B cell (primary cell): ENCODE measurements at regions not wholly inside any gene's neighbourhood (a gene's known extent, or its start where the extent isn't known, plus 50 kb on each side); places are given as distances from the start of the nearest gene placed in this dataset.
A peak's percentile ranks its signal among the peaks of the same experiment; 100 is the strongest.

Source experiments
- ATAC-seq: fragments of 200-7000 bp; cut with Tn5 transposase; one replicate; pipeline ENCODE4 v1.10.0; 2021; ENCODE audit warnings: low read depth, mild to moderate bottlenecking, moderate number of reproducible peaks, moderate library complexity
- CTCF ChIA-PET: fragments of 350-600 bp; sonication (Branson Sonifier 250); formaldehyde crosslinking; loops from one replicate; lab custom pipeline; 2021; ENCODE audit warnings: antibody characterized with exemption, inconsistent platforms; lab: Charles Lee
- POLR2A ChIA-PET: fragments of 350-600 bp; sonication (Branson Sonifier 250); formaldehyde crosslinking; loops from one replicate; lab custom pipeline; 2021; ENCODE audit warnings: antibody characterized with exemption; lab: Charles Lee
- DNase-seq: peaks from one replicate; pipeline ENCODE4 v3.0.0; 2013
- H2AFZ ChIP-seq: 2 replicates; pipeline ENCODE4 v1.6.1; 2012; ENCODE audit warnings: mild to moderate bottlenecking, low read depth, low read length; ENCODE audit not compliant: insufficient read depth, poor library complexity, severe bottlenecking
- H3K27ac ChIP-seq, 2 donors: 1 replicate in 1 of 2; 2 replicates in 1 of 2; pipeline ENCODE4 v1.5.1; 2012 to 2013; ENCODE audit warnings: low read length in 2 of 2, mild to moderate bottlenecking in 2 of 2, moderate library complexity in 1 of 2
- H3K27me3 ChIP-seq, 4 experiments: fragments of 200-600 bp in 1 of 4; sonication (generic) in 1 of 4; replicated peaks in 1 of 4; 1 replicate in 2 of 4; 2 replicates in 2 of 4; pipeline versions ENCODE4 v1.6.1 to v1.7.0; 2013 to 2016; ENCODE audit warnings: low read length in 3 of 4, mild to moderate bottlenecking in 2 of 4, mixed read lengths in 1 of 4, moderate library complexity in 1 of 4; ENCODE audit not compliant: insufficient read depth in 4 of 4, control insufficient read depth in 3 of 4; ENCODE audit errors: control extremely low read depth in 1 of 4
- H3K36me3 ChIP-seq, 2 experiments: replicated peaks in 1 of 2; 1 replicate in 1 of 2; 2 replicates in 1 of 2; pipeline versions ENCODE4 v1.6.1 to v1.7.1; 2013; ENCODE audit warnings: low read length in 1 of 2; ENCODE audit not compliant: insufficient read depth in 2 of 2, control insufficient read depth in 1 of 2; ENCODE audit errors: control extremely low read depth in 1 of 2, extremely low read depth in 1 of 2
- H3K4me1 ChIP-seq, 2 donors: fragments of 200-600 bp in 1 of 2; sonication (generic) in 1 of 2; 1 replicate in 1 of 2; 2 replicates in 1 of 2; pipeline versions ENCODE4 v1.5.1 to v1.6.1; 2013 to 2017; ENCODE audit warnings: low read length in 2 of 2; ENCODE audit not compliant: control insufficient read depth in 2 of 2, insufficient read depth in 2 of 2
- H3K4me2 ChIP-seq: replicated peaks from 2 replicates; pipeline ENCODE3; 2012; ENCODE audit warnings: mild to moderate bottlenecking, low read depth, low read length; ENCODE audit not compliant: poor library complexity, severe bottlenecking
- H3K4me3 ChIP-seq, 5 experiments: fragments of 200-600 bp in 1 of 5; sonication (generic) in 1 of 5; 1 replicate in 3 of 5; 2 replicates in 2 of 5; pipeline versions ENCODE4 v1.5.1 to v1.7.0; 2011 to 2016; ENCODE audit warnings: low read length in 4 of 5, mild to moderate bottlenecking in 4 of 5, low read depth in 2 of 5, control low read depth in 1 of 5, moderate library complexity in 1 of 5; ENCODE audit not compliant: insufficient read depth in 1 of 5; ENCODE audit errors: control extremely low read depth in 1 of 5, extremely low read depth in 1 of 5
- H3K79me2 ChIP-seq: fragments of 200-600 bp; sonication (generic); one replicate; pipeline ENCODE4 v1.6.0; 2016; ENCODE audit warnings: low read length; ENCODE audit not compliant: control insufficient read depth, insufficient read depth
- H3K9ac ChIP-seq: fragments of 200-600 bp; sonication (generic); 2 replicates; pipeline ENCODE4 v1.6.1; 2017; ENCODE audit warnings: mild to moderate bottlenecking, low read length, moderate library complexity
- H3K9me3 ChIP-seq, 3 donors: one replicate each; pipeline versions ENCODE4 v1.6.1 to v1.7.1; 2013; ENCODE audit warnings: low read length in 2 of 3; ENCODE audit not compliant: control insufficient read depth in 2 of 3, insufficient read depth in 1 of 3; ENCODE audit errors: control extremely low read depth in 1 of 3
- H4K20me1 ChIP-seq: 2 replicates; pipeline ENCODE4 v1.6.0; 2012; ENCODE audit warnings: mild to moderate bottlenecking, low read length; ENCODE audit not compliant: insufficient read depth, control insufficient read depth, poor library complexity, severe bottlenecking
- H3K27ac Mint-ChIP-seq: one replicate; pipeline ENCODE4 v1.8.0; 2021; ENCODE audit warnings: mixed read lengths
- H3K27me3 Mint-ChIP-seq: one replicate; pipeline ENCODE4 v1.8.0; 2021; ENCODE audit warnings: mixed read lengths
- H3K4me1 Mint-ChIP-seq: one replicate; pipeline ENCODE4 v1.8.0; 2021; ENCODE audit warnings: mixed read lengths
- H3K4me3 Mint-ChIP-seq: one replicate; pipeline ENCODE4 v1.8.0; 2021; ENCODE audit warnings: mixed read lengths
- H3K9me3 Mint-ChIP-seq: one replicate; pipeline ENCODE4 v1.8.0; 2022; ENCODE audit warnings: mixed read lengths; ENCODE audit not compliant: insufficient read depth
- CTCF ChIP-seq: fragments of 200-600 bp; IDR thresholded peaks from one replicate; pipeline ENCODE4 v1.8.0; 2022; ENCODE audit warnings: antibody characterized with exemption, mild to moderate bottlenecking
- EZH2 ChIP-seq: IDR thresholded peaks from 2 replicates; pipeline ENCODE4 v1.6.1; 2012; ENCODE audit warnings: borderline replicate concordance, low read depth, mild to moderate bottlenecking, moderate library complexity, low read length; ENCODE audit not compliant: insufficient read depth, poor library complexity, severe bottlenecking
- WGBS: methylation state at CpG from one replicate; pipeline ENCODE4 v1.1.5; 2013; ENCODE audit warnings: missing lambda C conversion rate; ENCODE audit not compliant: insufficient coverage; 5-methylcytosine and 5-hydroxymethylcytosine counted together
- intact Hi-C: fragments of 100-400 bp; cut with micrococcal nuclease; formaldehyde crosslinking; loops from one replicate; pipeline ENCODE4 v1.10.0; 2022

GRCh38 chr2:224640679-224641078, 55.5 kb upstream of the CUL3 start:
- H3K9me3 Mint-ChIP-seq, result no peaks in the 10 kb centered on the region
- no peak overlapping the region for H3K4me3 Mint-ChIP-seq
- Histone ChIP-seq H3K4me3 (no peak overlapping the region), H3K4me1 (peaks cover 14 to 25% of the 10 kb centered on the region in 2 donors), H3K9ac (no peak overlapping the region), H3K27me3 (no peaks in the 10 kb centered on the region), H4K20me1 (no peaks in the 10 kb centered on the region), H3K27ac (no peak overlapping the region), H2AFZ (no peak overlapping the region), H3K9me3 (peaks cover 0 to 11% (median 0%) of the 10 kb centered on the region in 3 donors), H3K36me3 (no peaks in the 10 kb centered on the region), H3K4me2 (no peak overlapping the region), H3K79me2 (no peaks in the 10 kb centered on the region)
- TF ChIP-seq CTCF (no peak), EZH2 (no peak)
- no peaks in the 10 kb centered on the region for H3K27me3 Mint-ChIP-seq
- ATAC-seq, result no peak
- H3K4me1 Mint-ChIP-seq, result peaks cover 16% of the 10 kb centered on the region
- POLR2A ChIA-PET, result no interaction called here
- WGBS, result 100% methylated on average over 1 of the region's 4 CpGs
- H3K27ac Mint-ChIP-seq, result peak overlapping the region; percentile 39
- no peak for DNase-seq
- intact Hi-C loops, result loop anchor here (10.0 kb wide), 1 partner anchor 146 kb away; no protein-coding TSS in a partner anchor
- CTCF ChIA-PET, result interaction anchor here (9.0 kb wide), 1 partner anchor 8 kb away, joined by 102 read pairs; no protein-coding TSS in a partner anchor

GRCh38 chr2:224638301-224638823, 53.2 kb upstream of the CUL3 start:
- Histone ChIP-seq H3K9ac (peak overlapping the region; percentile 46), H4K20me1 (no peaks in the 10 kb centered on the region), H3K27me3 (no peaks in the 10 kb centered on the region), H3K79me2 (no peaks in the 10 kb centered on the region), H3K4me1 (peaks cover 14 to 25% of the 10 kb centered on the region in 2 donors), H3K9me3 (peaks cover 0 to 11% (median 0%) of the 10 kb centered on the region in 3 donors), H3K4me2 (peak overlapping the region; percentile 67), H3K36me3 (no peaks in the 10 kb centered on the region), H3K4me3 (peak overlapping the region in 3 of 5 experiments; percentile 1 to 38 (median 20)), H3K27ac (peak overlapping the region; percentile 75 to 79), H2AFZ (peak overlapping the region; percentile 77)
- Mint-ChIP-seq H3K9me3 (no peaks in the 10 kb centered on the region), H3K27me3 (no peaks in the 10 kb centered on the region), H3K27ac (peak overlapping the region; percentile 100), H3K4me3 (peak overlapping the region; percentile 80), H3K4me1 (peaks cover 16% of the 10 kb centered on the region)
- peak; percentile 89 for ATAC-seq
- CTCF ChIA-PET, result interaction anchor here (1.6 to 9.0 kb wide), 2 partner anchors 11 to 115 kb away, joined by 4 to 102 read pairs; no protein-coding TSS in a partner anchor
- peak; percentile 75 for DNase-seq
- TF ChIP-seq CTCF (no peak), EZH2 (no peak)
- 10% methylated on average over 5 of the region's 8 CpGs for WGBS
- intact Hi-C loops, result loop anchor here (1.0 to 2.0 kb wide), 3 partner anchors 8 to 118 kb away; partner anchors contain the start of gene CUL3
- POLR2A ChIA-PET, result interaction anchor here (0.6 to 2.3 kb wide), 5 partner anchors 10 to 169 kb away, joined by 3 to 10 read pairs (median 4); partner anchors contain the start of gene CUL3
